HepG2 (cell line): ENCODE measurements at regions not wholly inside any gene's neighbourhood (a gene's known extent, or its start where the extent isn't known, plus 50 kb on each side); places are given as distances from the start of the nearest gene placed in this dataset.

Experiments
- ATAC-seq: fragments of 200-7000 bp; cut with Tn5 transposase; 3 replicates; pipeline ENCODE4 v1.9.1; 2020; ENCODE audit warnings: mild to moderate bottlenecking, moderate library complexity
- BruUV-seq: library from RNA; stranded (reverse); fragments of 400-500 nt; replicated peaks from 2 replicates; lab custom pipeline; 2021; lab: Mats Ljungman, UMichigan
- CTCF ChIA-PET: fragments of 300-600 bp; formaldehyde crosslinking; extraction: SDS; loops from one replicate; lab custom pipeline; 2021; ENCODE audit warnings: low total read pairs, inconsistent platforms, low intra/inter-chr PET ratio; lab: Yijun Ruan, JAX
- POLR2A ChIA-PET: fragments of 350-600 bp; sonication (Branson Sonifier 250); formaldehyde crosslinking; loops from one replicate; lab custom pipeline; 2020; ENCODE audit warnings: antibody characterized with exemption, inconsistent platforms; lab: Yijun Ruan, JAX
- DNase-seq: peaks from one replicate; pipeline ENCODE4 v3.0.0-alpha.2; 2015; ENCODE audit warnings: low spot score
- FAIRE-seq: peaks from 3 replicates; lab custom pipeline; 2011; peaks lifted over from hg19 to GRCh38; lab: Jason Lieb, UNC
- H2AFZ ChIP-seq: one replicate; pipeline ENCODE4 v1.6.1; 2011; ENCODE audit warnings: low read length, inconsistent platforms
- H3K27ac ChIP-seq: fragments of 300-600 bp; 3 replicates; pipeline ENCODE4 v1.8.0; 2011; ENCODE audit warnings: mixed run types, mild to moderate bottlenecking, mixed read lengths, low read length, inconsistent platforms; ENCODE audit not compliant: insufficient read depth; ENCODE audit errors: extremely low read length
- H3K27me3 ChIP-seq, 2 experiments: fragments of 200-600 bp in 1 of 2; 2 replicates in 1 of 2; 3 replicates in 1 of 2; pipeline versions ENCODE4 v1.6.0 to v1.8.0; 2011; ENCODE audit warnings: low read length in 2 of 2, mild to moderate bottlenecking in 2 of 2, moderate library complexity in 2 of 2, inconsistent platforms in 1 of 2; ENCODE audit not compliant: insufficient read depth in 2 of 2, control insufficient read depth in 1 of 2
- H3K36me3 ChIP-seq, 2 experiments: fragments of 200-600 bp in 1 of 2; replicated peaks in 1 of 2; 2 replicates in 1 of 2; 3 replicates in 1 of 2; pipeline versions ENCODE4 v1.5.1 to v1.8.0; 2011; ENCODE audit warnings: low read length in 2 of 2, inconsistent platforms in 1 of 2; ENCODE audit not compliant: insufficient read depth in 2 of 2, control insufficient read depth in 1 of 2
- H3K4me1 ChIP-seq: 2 replicates; pipeline ENCODE4 v1.5.1; 2012; ENCODE audit warnings: low read length, inconsistent platforms; ENCODE audit not compliant: insufficient read depth
- H3K4me2 ChIP-seq: 2 replicates; pipeline ENCODE4 v1.6.0; 2011; ENCODE audit warnings: low read depth, low read length, inconsistent platforms
- H3K4me3 ChIP-seq, 3 experiments: fragments of 200-600 bp in 1 of 3; sonication (generic), shearing (Covaris generic) in 1 of 3; replicated peaks in 1 of 3; 2 replicates each; pipeline ENCODE4 v1.5.1; 2011 to 2016; ENCODE audit warnings: low read length in 3 of 3, inconsistent platforms in 2 of 3, low read depth in 2 of 3, mild to moderate bottlenecking in 2 of 3, control low read depth in 1 of 3, mixed read lengths in 1 of 3; ENCODE audit not compliant: insufficient read depth in 1 of 3
- H3K79me2 ChIP-seq: one replicate; pipeline ENCODE4 v1.6.1; 2011; ENCODE audit warnings: low read length, inconsistent platforms; ENCODE audit not compliant: insufficient read depth
- H3K9ac ChIP-seq: 2 replicates; pipeline ENCODE4 v1.6.0; 2011; ENCODE audit warnings: mild to moderate bottlenecking, low read depth, low read length, inconsistent platforms; ENCODE audit not compliant: insufficient read depth
- H3K9me3 ChIP-seq: 2 replicates; pipeline ENCODE4 v1.5.1; 2012; ENCODE audit warnings: mild to moderate bottlenecking, low read length
- H4K20me1 ChIP-seq: 2 replicates; pipeline ENCODE4 v1.6.0; 2011; ENCODE audit warnings: inconsistent platforms, mild to moderate bottlenecking, low read length, moderate library complexity; ENCODE audit not compliant: insufficient read depth
- CAMTA2 ChIP-seq: sonication (generic); formaldehyde crosslinking; IDR thresholded peaks from 2 replicates; pipeline ENCODE4 v1.4.0; 2020; ENCODE audit warnings: mild to moderate bottlenecking, missing genetic modification reagents, borderline replicate concordance
- ETV5 ChIP-seq: IDR thresholded peaks from 2 replicates; pipeline ENCODE4 v1.6.1; 2018; ENCODE audit warnings: missing biosample characterization, missing genetic modification reagents, inconsistent platforms, borderline replicate concordance
- GATA4 ChIP-seq: sonication (generic); IDR thresholded peaks from 2 replicates; pipeline ENCODE4 v1.6.1; 2016; ENCODE audit warnings: antibody characterized with exemption, low read depth, borderline replicate concordance
- IRF9 ChIP-seq: sonication (generic); formaldehyde crosslinking; IDR thresholded peaks from 2 replicates; pipeline ENCODE4 v1.8.0; 2022; ENCODE audit warnings: missing genetic modification reagents, mild to moderate bottlenecking, borderline replicate concordance
- JUNB ChIP-seq: sonication (generic); formaldehyde crosslinking; IDR thresholded peaks from 2 replicates; pipeline ENCODE4 v1.8.0; 2022; ENCODE audit warnings: missing genetic modification reagents, mild to moderate bottlenecking, borderline replicate concordance
- MBNL3 ChIP-seq: fragments of 250-450 bp; sonication (Bioruptor Pico); conservative IDR thresholded peaks from 2 replicates; pipeline ENCODE4 v1.8.0; 2022; ENCODE audit warnings: mild to moderate bottlenecking, inconsistent platforms
- SATB2 ChIP-seq: sonication (generic); formaldehyde crosslinking; IDR thresholded peaks from 2 replicates; pipeline ENCODE4 v1.5.0; 2020; ENCODE audit warnings: missing genetic modification reagents
- SIX1 ChIP-seq: sonication (generic); formaldehyde crosslinking; IDR thresholded peaks from 2 replicates; pipeline ENCODE4 v1.4.0; 2020; ENCODE audit warnings: missing genetic modification reagents, borderline replicate concordance
- SUZ12 ChIP-seq: fragments of 150-350 bp; IDR thresholded peaks from 2 replicates; pipeline ENCODE4 v1.6.1; 2014; ENCODE audit warnings: low read depth, low read length
- TRIM24 ChIP-seq: sonication (generic); formaldehyde crosslinking; IDR thresholded peaks from 2 replicates; pipeline ENCODE4 v1.8.0; 2022; ENCODE audit warnings: mild to moderate bottlenecking, missing genetic modification reagents
- ZNF232 ChIP-seq: sonication (generic); formaldehyde crosslinking; IDR thresholded peaks from 2 replicates; pipeline ENCODE4 v1.4.0; 2020; ENCODE audit warnings: missing genetic modification reagents, borderline replicate concordance
- ZNF274 ChIP-seq: sonication (generic); formaldehyde crosslinking; IDR thresholded peaks from 2 replicates; pipeline ENCODE4 v1.5.1; 2020; ENCODE audit warnings: mild to moderate bottlenecking, missing genetic modification reagents
- ZNF296 ChIP-seq: sonication (generic); formaldehyde crosslinking; conservative IDR thresholded peaks from 2 replicates; pipeline ENCODE4 v1.5.0; 2020; ENCODE audit warnings: mild to moderate bottlenecking, missing genetic modification reagents
- ZNF446 ChIP-seq: sonication (generic); formaldehyde crosslinking; IDR thresholded peaks from 2 replicates; pipeline ENCODE4 v1.5.0; 2020; ENCODE audit warnings: mild to moderate bottlenecking, missing genetic modification reagents
- ZNF75D ChIP-seq: sonication (generic); formaldehyde crosslinking; IDR thresholded peaks from 2 replicates; pipeline ENCODE4 v1.8.1; 2023; ENCODE audit warnings: missing genetic modification reagents, mild to moderate bottlenecking, borderline replicate concordance
- ZSCAN31 ChIP-seq: sonication (generic); formaldehyde crosslinking; IDR thresholded peaks from 2 replicates; pipeline ENCODE4 v1.5.0; 2020; ENCODE audit warnings: low read depth, mild to moderate bottlenecking, missing genetic modification reagents
- WGBS: methylation state at CpG from one replicate; pipeline ENCODE4 v1.1.6; 2017; ENCODE audit warnings: low lambda C conversion rate; 5-methylcytosine and 5-hydroxymethylcytosine counted together
- in situ Hi-C: cut with HindIII; loops from 2 replicates; pipeline ENCODE4 v1.10.0; 2017; ENCODE audit warnings: low pct_unique_long_range_greater_than_20kb; ENCODE audit not compliant: extremely low pct_ligation_motif_present
- intact Hi-C: fragments of 100-400 bp; cut with micrococcal nuclease; formaldehyde crosslinking; loops from one replicate; pipeline ENCODE4 v1.10.0; 2022; ENCODE audit not compliant: unreplicated experiment
- TF ChIP-seq, protein P1 (sequence below): sonication (generic); formaldehyde crosslinking; IDR thresholded peaks from 2 replicates; pipeline ENCODE4 v1.9.0; 2022; ENCODE audit warnings: missing genetic modification reagents, mild to moderate bottlenecking, borderline replicate concordance
- TF ChIP-seq, protein P2 (sequence below): sonication (generic); formaldehyde crosslinking; IDR thresholded peaks from 2 replicates; pipeline ENCODE4 v1.5.0; 2020; ENCODE audit warnings: missing genetic modification reagents

DNA sequence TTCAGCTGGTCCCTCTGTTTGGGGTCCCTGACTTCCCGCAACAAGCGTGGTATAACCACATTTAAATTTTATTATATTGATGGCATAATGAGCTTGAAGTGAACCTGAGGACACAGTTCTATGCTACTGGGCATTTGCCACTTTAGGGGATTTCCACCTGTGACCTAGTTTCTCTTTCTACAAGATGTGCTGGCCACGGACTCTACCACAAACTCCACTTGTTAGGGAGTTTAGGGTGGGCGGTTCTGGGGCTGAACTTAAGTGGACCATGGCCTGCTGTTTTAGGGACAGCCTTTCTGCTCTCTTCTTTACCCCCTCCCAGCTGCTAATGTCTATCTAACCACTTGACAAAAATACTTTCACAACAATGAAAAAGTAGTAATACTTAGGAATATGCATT lies 1199.1 kb downstream of the SI start:
- WGBS, result 37% methylated on average over 4 of the region's 4 CpGs
- BruUV-seq, result no TSS peak
- Histone ChIP-seq H3K27ac (no peak overlapping the region), H4K20me1 (no peaks in the 10 kb centered on the region), H3K4me3 (no peak overlapping the region), H3K4me1 (no peaks in the 10 kb centered on the region), H3K36me3 (no peaks in the 10 kb centered on the region), H3K4me2 (no peak overlapping the region), H2AFZ (no peak overlapping the region), H3K9ac (no peak overlapping the region), H3K27me3 (no peaks in the 10 kb centered on the region), H3K9me3 (peaks cover 12% of the 10 kb centered on the region; the same call in 1 of the 2 replicates), H3K79me2 (no peaks in the 10 kb centered on the region)
- intact Hi-C loops, result no loop called here
- ATAC-seq (no peak), DNase-seq (no peak), FAIRE-seq (no peak)
- ChIA-PET CTCF (no interaction called here), POLR2A (no interaction called here)
- in situ Hi-C loops, result no loop called here
- TF ChIP-seq CAMTA2 (CRISPR knock-in tag) (no peak), SUZ12 (no peak), GATA4 (no peak), TRIM24 (CRISPR knock-in tag) (no peak), ZSCAN31 (CRISPR knock-in tag) (no peak), JUNB (CRISPR knock-in tag) (no peak), ZNF446 (CRISPR knock-in tag) (no peak), ZNF274 (CRISPR knock-in tag) (no peak), SATB2 (no peak), ETV5 (CRISPR knock-in tag) (no peak), SIX1 (CRISPR knock-in tag) (no peak), ZNF296 (CRISPR knock-in tag) (no peak), IRF9 (CRISPR knock-in tag) (no peak), ZNF232 (CRISPR knock-in tag) (no peak), ZNF75D (CRISPR knock-in tag) (no peak), MBNL3 (no peak)
- TF ChIP-seq, protein P1, sequence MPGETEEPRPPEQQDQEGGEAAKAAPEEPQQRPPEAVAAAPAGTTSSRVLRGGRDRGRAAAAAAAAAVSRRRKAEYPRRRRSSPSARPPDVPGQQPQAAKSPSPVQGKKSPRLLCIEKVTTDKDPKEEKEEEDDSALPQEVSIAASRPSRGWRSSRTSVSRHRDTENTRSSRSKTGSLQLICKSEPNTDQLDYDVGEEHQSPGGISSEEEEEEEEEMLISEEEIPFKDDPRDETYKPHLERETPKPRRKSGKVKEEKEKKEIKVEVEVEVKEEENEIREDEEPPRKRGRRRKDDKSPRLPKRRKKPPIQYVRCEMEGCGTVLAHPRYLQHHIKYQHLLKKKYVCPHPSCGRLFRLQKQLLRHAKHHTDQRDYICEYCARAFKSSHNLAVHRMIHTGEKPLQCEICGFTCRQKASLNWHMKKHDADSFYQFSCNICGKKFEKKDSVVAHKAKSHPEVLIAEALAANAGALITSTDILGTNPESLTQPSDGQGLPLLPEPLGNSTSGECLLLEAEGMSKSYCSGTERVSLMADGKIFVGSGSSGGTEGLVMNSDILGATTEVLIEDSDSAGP (CRISPR knock-in tag), result no peak
- TF ChIP-seq, protein P2, sequence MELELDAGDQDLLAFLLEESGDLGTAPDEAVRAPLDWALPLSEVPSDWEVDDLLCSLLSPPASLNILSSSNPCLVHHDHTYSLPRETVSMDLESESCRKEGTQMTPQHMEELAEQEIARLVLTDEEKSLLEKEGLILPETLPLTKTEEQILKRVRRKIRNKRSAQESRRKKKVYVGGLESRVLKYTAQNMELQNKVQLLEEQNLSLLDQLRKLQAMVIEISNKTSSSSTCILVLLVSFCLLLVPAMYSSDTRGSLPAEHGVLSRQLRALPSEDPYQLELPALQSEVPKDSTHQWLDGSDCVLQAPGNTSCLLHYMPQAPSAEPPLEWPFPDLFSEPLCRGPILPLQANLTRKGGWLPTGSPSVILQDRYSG (CRISPR knock-in tag), result no peak
